DMS153 treated with DMSO at 0.1 percent for 48 hours (cell line): ENCODE measurements at regions not wholly inside any gene's neighbourhood (a gene's known extent, or its start where the extent isn't known, plus 50 kb on each side); places are given as distances from the start of the nearest gene placed in this dataset.
"Not testable (repeated sequence)": the region's sequence is repeated elsewhere in the genome, so short reads cannot be mapped to it uniquely, and the experiment has no call there.

ENCODE experiments used
- DNase-seq: peaks from one replicate; lab custom pipeline; 2025; ENCODE audit not compliant: unreplicated experiment; lab: John Stamatoyannopoulos, UW

DNA sequence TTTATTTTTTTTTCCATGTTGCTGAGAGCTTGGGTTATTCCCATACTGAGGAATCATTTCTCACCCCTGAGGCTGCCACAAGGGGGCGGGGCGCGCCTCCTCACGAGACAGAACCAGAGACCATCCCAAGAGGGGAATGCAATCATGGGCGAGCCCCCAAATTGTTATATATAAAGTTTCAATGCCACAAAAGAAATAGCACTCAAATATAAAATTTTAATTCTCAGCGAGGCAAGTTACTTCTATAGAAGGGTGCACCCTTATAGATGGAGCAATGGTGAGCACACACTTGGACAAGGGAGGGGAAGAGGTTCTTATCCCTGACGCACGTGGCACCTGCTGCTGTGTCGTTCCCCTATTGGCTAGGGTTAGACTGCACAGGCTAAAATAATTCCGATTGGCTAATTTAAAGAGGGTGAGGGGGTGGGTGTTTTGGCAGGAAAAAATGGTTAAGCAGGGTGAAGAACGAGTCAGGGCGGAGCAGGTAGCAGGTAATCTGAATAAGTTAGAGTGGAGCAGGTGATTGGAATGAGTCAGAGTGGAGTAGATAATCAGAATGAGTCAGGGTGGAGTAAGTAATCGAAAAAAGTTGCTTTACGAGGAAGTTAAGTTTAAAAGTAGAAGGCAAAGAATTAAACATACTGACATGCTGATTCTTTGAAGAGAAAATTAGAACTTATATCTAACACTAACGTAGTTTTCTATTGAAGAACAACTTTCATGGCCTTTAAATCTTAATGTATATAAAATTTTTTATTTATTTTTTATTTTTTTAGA lies 177.5 kb downstream of the MTCL1 start:
- no peak for DNase-seq

- DNase-seq, result no peak
Observed at GRCh38 chr18:8883409-8883668, 178.0 kb downstream of the MTCL1 start.

GRCh38 chr18:8887877-8888276 lies 182.5 kb downstream of the MTCL1 start:
- DNase-seq, result not testable (repeated sequence)

GRCh38 chr18:8889489-8889888 lies 184.1 kb downstream of the MTCL1 start:
- no peak for DNase-seq

DNA sequence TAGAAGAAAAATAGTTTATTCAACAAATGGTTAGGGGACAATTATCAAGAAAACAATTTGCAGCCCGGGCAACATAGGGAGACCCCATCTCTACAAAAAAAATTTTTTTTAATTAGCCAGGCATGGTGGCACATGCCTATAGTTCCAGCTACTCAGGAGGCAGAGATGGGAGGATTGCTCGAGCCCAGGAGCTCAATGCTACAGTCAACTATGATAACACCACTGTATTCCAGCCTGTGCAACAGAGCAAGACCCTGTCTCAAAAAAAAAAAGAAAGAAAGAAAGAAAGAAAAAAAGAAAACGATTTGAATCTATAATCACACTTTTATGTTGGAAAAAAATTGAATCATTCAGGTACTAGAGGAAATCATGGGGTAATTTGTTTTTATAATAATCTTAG lies 185.1 kb downstream of the MTCL1 start:
- DNase-seq, result not testable (repeated sequence)

DNA sequence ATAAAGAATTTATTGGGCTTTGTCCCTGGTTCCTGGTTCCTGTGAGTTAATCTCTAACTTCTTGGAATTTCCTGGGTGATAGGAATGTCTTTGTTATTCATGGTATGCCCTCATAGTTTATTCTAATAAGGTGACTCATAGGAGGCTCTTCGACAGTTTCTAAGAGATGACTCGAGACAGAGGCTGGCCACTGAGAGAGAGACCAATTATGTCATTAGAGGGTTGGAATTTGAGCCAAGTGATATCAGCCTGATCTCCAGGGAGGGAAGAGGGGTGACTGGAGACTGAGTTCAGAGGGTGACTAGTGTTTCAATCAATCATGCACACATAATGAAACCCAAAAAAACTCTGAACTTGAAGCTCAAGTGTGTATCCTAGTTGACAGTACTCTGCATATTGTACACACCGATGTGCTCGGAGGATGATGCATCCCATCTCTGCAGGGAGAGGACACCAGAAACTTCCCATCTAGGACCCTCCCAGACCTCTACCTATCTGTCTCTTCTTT lies 185.7 kb downstream of the MTCL1 start:
- DNase-seq, result no peak

DNA sequence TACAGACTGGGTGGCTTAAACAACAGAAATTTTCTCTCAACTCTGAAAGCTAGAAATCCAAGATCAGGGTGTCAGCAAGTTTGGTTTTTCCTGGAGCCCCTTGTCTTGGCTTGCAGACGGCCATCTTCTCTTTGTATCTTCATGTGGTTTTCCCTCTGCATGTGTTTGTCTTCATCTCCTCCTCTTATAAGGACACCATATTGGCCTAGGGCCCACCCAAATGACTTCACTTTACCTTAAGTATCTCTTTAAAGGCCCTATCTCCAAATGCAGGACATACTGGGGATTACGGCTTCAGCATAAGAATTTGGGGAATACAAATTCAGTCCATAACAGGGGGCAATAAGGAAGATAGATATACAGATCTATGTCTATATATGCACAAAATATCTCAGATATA lies 187.9 kb downstream of the MTCL1 start:
- no peak for DNase-seq

- DNase-seq, result no peak
Observed at GRCh38 chr18:8893628-8894231, 188.4 kb downstream of the MTCL1 start.

GRCh38 chr18:8894823-8895222 lies 189.5 kb downstream of the MTCL1 start:
- no peak for DNase-seq

DNA sequence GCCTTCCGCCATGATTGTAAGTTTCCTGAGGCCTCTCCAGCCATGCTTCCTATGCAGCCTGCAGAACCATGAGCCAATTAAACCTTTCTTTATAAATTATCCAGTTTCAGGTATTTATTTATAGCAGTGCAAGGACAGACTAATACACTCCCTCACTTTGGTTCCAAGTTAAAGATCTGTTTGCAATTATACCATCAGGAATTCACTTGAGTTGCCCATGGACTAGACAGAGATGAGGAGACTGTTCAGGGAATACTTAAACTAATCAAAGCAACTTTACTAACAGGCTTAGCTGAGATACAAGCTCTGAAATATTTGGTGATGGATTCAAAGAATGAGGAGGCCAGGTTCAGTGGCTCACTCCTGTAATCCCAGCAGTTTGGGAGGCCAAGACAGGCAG lies 190.0 kb downstream of the MTCL1 start:
- no peak for DNase-seq

GRCh38 chr18:8895987-8896619 lies 190.7 kb downstream of the MTCL1 start:
- DNase-seq, result no peak

- no peak for DNase-seq
Observed at GRCh38 chr18:8899000-8899399, 193.6 kb downstream of the MTCL1 start.

DNA sequence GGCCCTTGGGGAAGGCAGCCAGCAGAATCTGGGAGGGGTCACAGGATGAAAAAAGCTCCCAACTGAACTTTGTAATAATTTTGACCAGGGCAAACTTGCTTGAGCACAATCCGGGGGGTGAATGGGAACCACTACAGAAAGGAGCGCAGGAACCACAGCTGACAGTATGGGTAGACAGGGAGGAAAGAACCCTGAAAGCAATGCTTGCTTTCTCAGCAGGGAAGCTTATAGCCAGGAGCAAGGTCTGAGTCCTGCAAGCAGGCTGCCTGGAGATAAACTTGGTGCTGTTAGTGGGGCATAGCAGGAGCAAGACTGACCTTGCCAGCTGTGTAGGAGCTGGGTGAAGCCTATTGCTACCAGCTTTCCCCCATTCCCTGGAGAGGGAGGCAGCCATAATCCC lies 195.2 kb downstream of the MTCL1 start:
- no peak for DNase-seq

DNA sequence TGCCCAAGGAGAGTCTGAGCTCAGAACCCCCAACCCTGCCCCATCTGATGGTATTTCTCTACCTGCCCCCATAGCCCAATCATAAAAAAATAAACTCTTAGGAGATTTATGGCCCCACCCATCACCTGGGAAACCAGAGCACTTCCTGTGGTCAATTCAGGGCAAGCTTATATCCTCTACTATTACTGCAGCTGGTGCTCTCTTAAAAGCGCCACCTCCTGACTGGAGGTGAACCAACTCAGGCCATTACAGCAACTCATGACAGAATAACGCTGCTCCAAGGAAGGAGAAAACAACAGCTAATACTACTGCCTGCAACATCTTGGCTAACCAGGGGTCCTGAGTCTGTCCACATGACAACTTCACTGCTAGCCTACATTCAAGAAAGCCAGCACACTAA lies 195.7 kb downstream of the MTCL1 start:
- no peak for DNase-seq

GRCh38 chr18:8904316-8904715 lies 198.2 kb upstream of the NDUFV2 start:
- no peak for DNase-seq

DNA sequence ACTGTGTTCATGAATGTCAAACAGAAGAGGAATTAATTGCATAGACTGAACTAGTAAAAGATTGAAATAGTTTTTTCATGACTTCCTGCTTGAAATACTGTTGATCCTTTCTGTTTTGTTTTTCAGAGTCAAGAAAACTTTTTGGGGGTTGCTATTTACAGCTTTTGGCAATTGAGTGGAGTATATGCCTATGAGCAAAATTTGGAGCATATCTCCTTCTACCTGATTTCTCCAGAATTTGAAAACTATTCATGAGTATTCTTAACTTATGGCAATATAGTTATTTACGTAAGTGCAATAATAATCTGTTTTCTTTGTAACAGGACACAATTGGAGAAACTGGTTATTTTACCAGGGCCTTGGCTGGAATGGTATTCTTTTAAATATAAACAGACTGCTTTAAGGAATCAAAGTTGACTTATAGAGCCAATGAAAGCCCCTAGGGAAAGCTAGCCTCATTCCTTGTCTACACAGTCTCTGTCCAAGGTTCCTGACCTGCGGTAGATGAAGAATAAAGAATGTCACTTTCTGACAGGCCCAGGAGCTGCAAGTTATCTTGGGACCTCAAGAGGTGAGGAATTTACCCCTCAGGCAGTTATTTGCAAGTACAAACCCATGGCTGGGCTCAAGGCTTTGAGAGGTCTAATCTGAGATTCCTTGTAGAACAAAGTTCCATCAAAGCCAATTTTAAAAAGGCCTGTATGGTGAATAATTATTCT lies 193.5 kb upstream of the NDUFV2 start:
- no peak for DNase-seq

- no peak for DNase-seq
Observed at GRCh38 chr18:8910186-8910822, 192.2 kb upstream of the NDUFV2 start.

DNA sequence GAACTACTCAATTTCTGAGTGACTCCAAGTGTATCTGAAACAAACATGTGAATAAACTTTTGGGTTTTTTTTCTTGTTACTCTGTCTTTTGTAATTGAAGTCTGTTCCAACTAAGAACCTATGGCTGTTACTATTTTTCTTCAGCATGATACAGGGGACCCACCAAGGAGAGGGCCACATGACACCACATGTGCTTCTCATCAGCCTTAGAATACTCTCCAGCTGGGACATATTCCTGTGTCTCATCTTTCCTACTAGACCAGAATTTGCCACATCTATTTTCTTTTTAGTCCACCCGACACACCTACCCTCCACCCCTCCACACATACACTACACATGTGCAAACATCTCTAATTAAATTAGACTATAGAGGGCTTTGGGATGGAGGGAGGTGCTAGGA lies 191.7 kb upstream of the NDUFV2 start:
- DNase-seq, result no peak

- no peak for DNase-seq
Observed at GRCh38 chr18:8911408-8912340, 190.8 kb upstream of the NDUFV2 start.
